ENCODE measurements at regions not wholly inside any gene's neighbourhood (a gene's known extent, or its start where the extent isn't known, plus 50 kb on each side); places are given as distances from the start of the nearest gene placed in this dataset.

DNA sequence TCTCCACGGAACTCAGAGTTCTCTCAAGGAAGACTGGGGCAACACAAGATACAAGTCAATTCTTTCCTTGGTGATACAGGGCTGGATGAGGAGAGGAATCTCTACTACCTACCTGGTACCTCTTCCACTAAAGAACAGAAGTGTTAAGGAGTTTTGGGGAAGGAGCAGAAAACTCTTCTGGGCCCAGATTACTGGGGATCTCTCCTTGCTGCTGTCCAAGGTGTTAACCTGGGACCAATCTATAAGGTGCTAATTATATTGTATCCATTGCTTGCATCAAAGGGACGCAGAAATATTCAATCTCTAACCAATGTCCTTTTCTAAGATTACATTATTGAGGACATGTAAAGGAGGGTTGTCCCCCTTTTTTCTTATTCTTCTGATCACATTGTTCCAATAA, 1102.5 kb downstream of the AMY1C start:
- Histone ChIP-seq H3K27me3 (ENCODE audit: insufficient read depth, low read length, poor library complexity, severe bottlenecking) (no peaks in the 10 kb centered on the region), H3F3A (ENCODE audit: low read depth) (no peaks in the 10 kb centered on the region), H4K20me1 (ENCODE audit: insufficient read depth, low read length, poor library complexity, severe bottlenecking) (no peaks in the 10 kb centered on the region), H3K9me2 (replicated peaks; ENCODE audit: low read depth, low read length) (no peaks in the 10 kb centered on the region), H2AFZ (ENCODE audit: low read length) (no peak overlapping the region), H3K9ac (ENCODE audit: low read depth, low read length, poor library complexity, severe bottlenecking) (no peak overlapping the region), H3K9me3 (ENCODE audit: insufficient read depth, low read depth, low read length) (0 out of 2 replicates have a peak, but pooled peaks cover 2% of the 10 kb centered on the region), H3K4me3 (ENCODE audit: low read length, poor library complexity, severe bottlenecking) (no peak overlapping the region), H3K4me2 (ENCODE audit: low read depth, low read length, poor library complexity, severe bottlenecking) (no peak overlapping the region), H3K36me3 (ENCODE audit: insufficient read depth, low read length) (no peaks in the 10 kb centered on the region), H3K79me2 (ENCODE audit: insufficient read depth, low read length) (no peaks in the 10 kb centered on the region), H3K4me1 (ENCODE audit: insufficient read depth, low read length, poor library complexity, severe bottlenecking) (no peaks in the 10 kb centered on the region)
- TF ChIP-seq, protein P1, sequence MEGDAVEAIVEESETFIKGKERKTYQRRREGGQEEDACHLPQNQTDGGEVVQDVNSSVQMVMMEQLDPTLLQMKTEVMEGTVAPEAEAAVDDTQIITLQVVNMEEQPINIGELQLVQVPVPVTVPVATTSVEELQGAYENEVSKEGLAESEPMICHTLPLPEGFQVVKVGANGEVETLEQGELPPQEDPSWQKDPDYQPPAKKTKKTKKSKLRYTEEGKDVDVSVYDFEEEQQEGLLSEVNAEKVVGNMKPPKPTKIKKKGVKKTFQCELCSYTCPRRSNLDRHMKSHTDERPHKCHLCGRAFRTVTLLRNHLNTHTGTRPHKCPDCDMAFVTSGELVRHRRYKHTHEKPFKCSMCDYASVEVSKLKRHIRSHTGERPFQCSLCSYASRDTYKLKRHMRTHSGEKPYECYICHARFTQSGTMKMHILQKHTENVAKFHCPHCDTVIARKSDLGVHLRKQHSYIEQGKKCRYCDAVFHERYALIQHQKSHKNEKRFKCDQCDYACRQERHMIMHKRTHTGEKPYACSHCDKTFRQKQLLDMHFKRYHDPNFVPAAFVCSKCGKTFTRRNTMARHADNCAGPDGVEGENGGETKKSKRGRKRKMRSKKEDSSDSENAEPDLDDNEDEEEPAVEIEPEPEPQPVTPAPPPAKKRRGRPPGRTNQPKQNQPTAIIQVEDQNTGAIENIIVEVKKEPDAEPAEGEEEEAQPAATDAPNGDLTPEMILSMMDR (conservative IDR thresholded peaks at IDR 0.05; ENCODE audit: low read length), result no peak
- no peak for TF ChIP-seq EZH2phosphoT487 (IDR thresholded peaks at IDR 0.05; ENCODE audit: borderline replicate concordance)

DNA sequence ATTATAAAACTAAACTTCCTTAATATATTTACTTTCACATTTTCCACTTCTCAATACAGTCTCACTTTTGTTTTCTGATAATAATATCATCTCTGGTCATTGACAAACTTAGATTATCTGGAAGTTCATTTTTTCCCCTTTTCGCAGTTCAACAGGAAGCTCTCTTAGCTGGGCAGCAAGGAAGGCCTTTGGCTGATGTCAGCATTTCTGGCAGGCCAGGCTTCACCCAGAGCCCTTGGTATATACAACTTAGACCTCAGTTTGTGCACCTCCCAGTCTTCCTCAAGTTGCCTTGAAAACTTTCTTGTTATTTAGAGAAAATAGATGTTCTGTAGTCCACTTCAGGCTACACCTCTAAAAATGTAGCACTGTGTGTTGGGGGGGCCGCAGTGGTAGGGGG, 1103.6 kb downstream of the AMY1C start:
- Histone ChIP-seq H3K9me2 (replicated peaks; ENCODE audit: low read depth, low read length) (no peaks in the 10 kb centered on the region), H2AFZ (ENCODE audit: low read length) (no peak overlapping the region), H3K27me3 (ENCODE audit: insufficient read depth, low read length, poor library complexity, severe bottlenecking) (no peaks in the 10 kb centered on the region), H3K9me3 (ENCODE audit: insufficient read depth, low read depth, low read length) (0 out of 2 replicates have a peak, but pooled peaks cover 2% of the 10 kb centered on the region), H3F3A (ENCODE audit: low read depth) (no peaks in the 10 kb centered on the region), H3K4me1 (ENCODE audit: insufficient read depth, low read length, poor library complexity, severe bottlenecking) (no peaks in the 10 kb centered on the region), H3K9ac (ENCODE audit: low read depth, low read length, poor library complexity, severe bottlenecking) (no peak overlapping the region), H3K4me3 (ENCODE audit: low read length, poor library complexity, severe bottlenecking) (no peak overlapping the region), H3K36me3 (ENCODE audit: insufficient read depth, low read length) (no peaks in the 10 kb centered on the region), H3K4me2 (ENCODE audit: low read depth, low read length, poor library complexity, severe bottlenecking) (no peak overlapping the region), H4K20me1 (ENCODE audit: insufficient read depth, low read length, poor library complexity, severe bottlenecking) (no peaks in the 10 kb centered on the region), H3K79me2 (ENCODE audit: insufficient read depth, low read length) (no peaks in the 10 kb centered on the region)
- TF ChIP-seq, protein P1 (conservative IDR thresholded peaks at IDR 0.05; ENCODE audit: low read length), result no peak
- no peak for TF ChIP-seq EZH2phosphoT487 (IDR thresholded peaks at IDR 0.05; ENCODE audit: borderline replicate concordance)

DNA sequence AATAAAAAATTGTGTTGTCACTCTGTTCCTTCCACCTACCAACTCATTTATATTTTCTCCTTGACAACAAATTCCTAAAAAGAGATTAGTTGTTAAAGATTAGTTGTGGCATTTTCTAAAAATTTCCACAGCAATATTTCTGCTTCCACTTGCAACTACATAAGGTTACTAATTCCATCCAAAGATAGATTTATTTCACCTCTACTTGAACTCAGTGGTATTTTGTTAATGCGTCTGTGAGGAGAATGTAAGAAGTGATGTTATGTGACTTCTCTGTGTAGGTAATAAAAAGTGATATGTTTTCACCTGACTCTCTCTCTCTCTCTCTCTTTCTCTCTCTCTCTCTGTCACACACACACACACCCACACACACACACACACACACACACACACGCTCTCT, 1104.8 kb downstream of the AMY1C start:
- H3K4me2 ChIP-seq (ENCODE audit: low read depth, low read length, poor library complexity, severe bottlenecking), result no peak overlapping the region
- no peaks in the 10 kb centered on the region for H3K4me1 ChIP-seq (ENCODE audit: insufficient read depth, low read length, poor library complexity, severe bottlenecking)
- H3K9ac ChIP-seq (ENCODE audit: low read depth, low read length, poor library complexity, severe bottlenecking), result no peak overlapping the region
- H3K9me2 ChIP-seq (replicated peaks; ENCODE audit: low read depth, low read length), result no peaks in the 10 kb centered on the region
- TF ChIP-seq, protein P1 (conservative IDR thresholded peaks at IDR 0.05; ENCODE audit: low read length), result no peak
- TF ChIP-seq EZH2phosphoT487 (IDR thresholded peaks at IDR 0.05; ENCODE audit: borderline replicate concordance), result no peak
- no peak overlapping the region for H3K4me3 ChIP-seq (ENCODE audit: low read length, poor library complexity, severe bottlenecking)
- H4K20me1 ChIP-seq (ENCODE audit: insufficient read depth, low read length, poor library complexity, severe bottlenecking), result no peaks in the 10 kb centered on the region
- H3F3A ChIP-seq (ENCODE audit: low read depth), result no peaks in the 10 kb centered on the region
- no peaks in the 10 kb centered on the region for H3K79me2 ChIP-seq (ENCODE audit: insufficient read depth, low read length)
- no peaks in the 10 kb centered on the region for H3K27me3 ChIP-seq (ENCODE audit: insufficient read depth, low read length, poor library complexity, severe bottlenecking)
- no peak overlapping the region for H2AFZ ChIP-seq (ENCODE audit: low read length)
- H3K36me3 ChIP-seq (ENCODE audit: insufficient read depth, low read length), result no peaks in the 10 kb centered on the region
- H3K9me3 ChIP-seq (ENCODE audit: insufficient read depth, low read depth, low read length), result 0 out of 2 replicates have a peak, but pooled peaks cover 2% of the 10 kb centered on the region
